ENCODE measurements at regions not wholly inside any gene's neighbourhood (a gene's known extent, or its start where the extent isn't known, plus 50 kb on each side); places are given as distances from the start of the nearest gene placed in this dataset.

GRCh38 chr3:99066863-99067262, 165.4 kb upstream of the DCBLD2 start:
- no peak for TF ChIP-seq TOX (CRISPR knock-in tag; IDR thresholded peaks at IDR 0.05; ENCODE audit: borderline replicate concordance)
- TF ChIP-seq ARNTL (CRISPR knock-in tag; IDR thresholded peaks at IDR 0.05; ENCODE audit: borderline replicate concordance, low read depth), result no peak
- TF ChIP-seq CSDC2 (CRISPR knock-in tag; IDR thresholded peaks at IDR 0.05), result no peak
- TF ChIP-seq ISL1 (CRISPR knock-in tag; IDR thresholded peaks at IDR 0.05), result no peak
- TF ChIP-seq CSRNP3 (CRISPR knock-in tag; IDR thresholded peaks at IDR 0.05), result no peak
- TF ChIP-seq ESRRG (CRISPR knock-in tag; IDR thresholded peaks at IDR 0.05), result no peak
- TF ChIP-seq CREB5 (CRISPR knock-in tag; IDR thresholded peaks at IDR 0.05; ENCODE audit: low read depth), result no peak
- TF ChIP-seq ZFP30 (CRISPR knock-in tag; IDR thresholded peaks at IDR 0.05), result no peak
- TF ChIP-seq BACH2 (CRISPR knock-in tag; IDR thresholded peaks at IDR 0.05; ENCODE audit: borderline replicate concordance), result no peak
- TF ChIP-seq ZFP3 (CRISPR knock-in tag; IDR thresholded peaks at IDR 0.05), result no peak
- TF ChIP-seq PATZ1 (CRISPR knock-in tag; IDR thresholded peaks at IDR 0.05; ENCODE audit: borderline replicate concordance), result no peak
- TF ChIP-seq RARB (CRISPR knock-in tag; IDR thresholded peaks at IDR 0.05), result no peak
- TF ChIP-seq GLIS3 (CRISPR knock-in tag; IDR thresholded peaks at IDR 0.05), result no peak

All from SK-N-SH treated with all-trans-retinoic acid at 6 μM for 48 hours (cell line).